OCI-LY3 (cell line): ENCODE measurements at regions not wholly inside any gene's neighbourhood (a gene's known extent, or its start where the extent isn't known, plus 50 kb on each side); places are given as distances from the start of the nearest gene placed in this dataset.

ENCODE experiments used
- H2AFZ ChIP-seq: fragments of 200-600, 300-600 bp; shearing (Covaris generic); 2 replicates; pipeline ENCODE4 v1.6.0; 2014; ENCODE audit warnings: antibody characterized with exemption, low read depth, low read length
- H3K27ac ChIP-seq: fragments of 200-600, 300-600 bp; sonication (generic); 2 replicates; pipeline ENCODE4 v1.5.1; 2014; ENCODE audit warnings: mild to moderate bottlenecking, low read length, moderate library complexity, mixed read lengths
- H3K27me3 ChIP-seq: fragments of 200-600, 300-600 bp; sonication (generic); 2 replicates; pipeline ENCODE4 v1.6.1; 2014; ENCODE audit warnings: low read depth, low read length, mixed read lengths
- H3K36me3 ChIP-seq: fragments of 200-600, 300-600 bp; sonication (generic); replicated peaks from 2 replicates; pipeline ENCODE3; 2014; ENCODE audit warnings: low read depth, low read length, mixed read lengths
- H3K4me1 ChIP-seq: fragments of 300-600, 200-600 bp; sonication (generic); 2 replicates; pipeline ENCODE4 v1.6.1; 2014; ENCODE audit warnings: low read length, mixed read lengths
- H3K4me2 ChIP-seq: fragments of 200-600, 300-600 bp; sonication (generic); 2 replicates; pipeline ENCODE4 v1.6.1; 2014; ENCODE audit warnings: low read length, mixed read lengths
- H3K4me3 ChIP-seq: fragments of 300-600, 200-600 bp; sonication (generic); 2 replicates; pipeline ENCODE4 v1.5.1; 2014; ENCODE audit warnings: antibody characterized with exemption, mild to moderate bottlenecking, low read length, moderate library complexity
- H3K79me2 ChIP-seq: fragments of 300-600, 200-600 bp; shearing (Covaris generic); 2 replicates; pipeline ENCODE4 v1.6.1; 2014; ENCODE audit warnings: mild to moderate bottlenecking, low read length, mixed read lengths
- H3K9ac ChIP-seq: fragments of 300-600, 200-600 bp; shearing (Covaris generic); 2 replicates; pipeline ENCODE4 v1.6.0; 2014; ENCODE audit warnings: mild to moderate bottlenecking, low read length, moderate library complexity
- H3K9me3 ChIP-seq: fragments of 200-600, 300-600 bp; shearing (Covaris generic); 2 replicates; pipeline ENCODE4 v1.6.1; 2014; ENCODE audit warnings: low read length, mixed read lengths; ENCODE audit not compliant: insufficient read depth
- H4K20me1 ChIP-seq: fragments of 200-600, 300-600 bp; sonication (generic); 2 replicates; pipeline ENCODE4 v1.6.1; 2016; ENCODE audit warnings: low read length, mixed read lengths; ENCODE audit not compliant: insufficient read depth
- EZH2phosphoT487 ChIP-seq: fragments of 200-600 bp; shearing (Covaris generic); IDR thresholded peaks from 2 replicates; pipeline ENCODE4 v1.6.1; 2018; ENCODE audit warnings: antibody characterized with exemption, mixed run types, low read depth
- TF ChIP-seq, protein P1 (sequence below): fragments of 200-600, 300-600 bp; sonication (generic); IDR thresholded peaks from 2 replicates; pipeline ENCODE4 v1.5.1; 2014; ENCODE audit warnings: antibody characterized with exemption, low read length, low read depth

DNA sequence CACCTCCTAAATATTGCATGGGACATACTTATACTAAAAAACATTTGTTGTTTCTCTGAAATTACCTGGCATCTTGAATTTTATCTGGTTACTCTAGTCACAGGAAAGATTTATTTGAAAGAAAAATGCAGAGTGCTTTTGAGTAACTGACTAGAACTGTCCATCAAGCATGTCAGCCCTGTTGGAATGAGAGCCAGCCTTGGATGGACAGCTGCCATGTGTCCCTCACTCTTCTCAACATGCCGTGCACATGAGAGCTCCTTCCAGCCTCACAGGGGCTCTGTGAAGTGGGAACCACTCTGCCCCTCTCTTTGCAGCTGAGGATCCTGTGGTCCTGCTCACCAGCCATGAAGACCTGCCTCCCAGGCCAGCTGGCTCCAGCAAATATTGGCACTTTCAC lies 118.3 kb upstream of the SHH start:
- Histone ChIP-seq H3K4me3 (no peak overlapping the region), H2AFZ (no peak overlapping the region), H3K9ac (no peak overlapping the region), H3K4me2 (no peak overlapping the region), H3K27ac (no peak overlapping the region), H3K4me1 (no peaks in the 10 kb centered on the region), H3K36me3 (no peaks in the 10 kb centered on the region), H3K27me3 (peaks cover 4% of the 10 kb centered on the region; the same call in 1 of the 2 replicates), H3K79me2 (no peaks in the 10 kb centered on the region), H3K9me3 (no peaks in the 10 kb centered on the region), H4K20me1 (no peaks in the 10 kb centered on the region)
- TF ChIP-seq, protein P1, sequence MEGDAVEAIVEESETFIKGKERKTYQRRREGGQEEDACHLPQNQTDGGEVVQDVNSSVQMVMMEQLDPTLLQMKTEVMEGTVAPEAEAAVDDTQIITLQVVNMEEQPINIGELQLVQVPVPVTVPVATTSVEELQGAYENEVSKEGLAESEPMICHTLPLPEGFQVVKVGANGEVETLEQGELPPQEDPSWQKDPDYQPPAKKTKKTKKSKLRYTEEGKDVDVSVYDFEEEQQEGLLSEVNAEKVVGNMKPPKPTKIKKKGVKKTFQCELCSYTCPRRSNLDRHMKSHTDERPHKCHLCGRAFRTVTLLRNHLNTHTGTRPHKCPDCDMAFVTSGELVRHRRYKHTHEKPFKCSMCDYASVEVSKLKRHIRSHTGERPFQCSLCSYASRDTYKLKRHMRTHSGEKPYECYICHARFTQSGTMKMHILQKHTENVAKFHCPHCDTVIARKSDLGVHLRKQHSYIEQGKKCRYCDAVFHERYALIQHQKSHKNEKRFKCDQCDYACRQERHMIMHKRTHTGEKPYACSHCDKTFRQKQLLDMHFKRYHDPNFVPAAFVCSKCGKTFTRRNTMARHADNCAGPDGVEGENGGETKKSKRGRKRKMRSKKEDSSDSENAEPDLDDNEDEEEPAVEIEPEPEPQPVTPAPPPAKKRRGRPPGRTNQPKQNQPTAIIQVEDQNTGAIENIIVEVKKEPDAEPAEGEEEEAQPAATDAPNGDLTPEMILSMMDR: no peak
- no peak for TF ChIP-seq EZH2phosphoT487

DNA sequence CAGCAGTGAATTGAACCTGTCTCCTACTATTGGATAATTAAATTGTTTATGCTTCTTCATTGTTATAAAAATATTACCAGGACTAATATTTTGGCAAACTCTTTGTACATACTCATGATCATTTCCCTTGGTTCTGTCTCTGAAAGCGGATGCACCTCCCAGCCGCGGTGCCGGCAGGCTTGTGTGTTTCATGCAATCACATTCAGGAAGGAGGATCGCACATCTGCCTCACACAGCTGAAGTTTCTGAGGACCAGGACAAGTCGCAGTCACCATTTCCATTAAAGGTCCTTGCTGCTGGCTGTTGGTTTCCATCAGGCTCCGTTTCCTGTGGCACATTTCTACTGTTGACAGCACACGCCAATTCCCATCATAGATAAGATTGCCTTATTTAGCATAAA lies 117.8 kb upstream of the SHH start:
- Histone ChIP-seq H4K20me1 (no peaks in the 10 kb centered on the region), H3K9me3 (no peaks in the 10 kb centered on the region), H3K27me3 (peaks cover 4% of the 10 kb centered on the region; the same call in 1 of the 2 replicates), H3K4me2 (no peak overlapping the region), H3K27ac (no peak overlapping the region), H3K4me3 (no peak overlapping the region), H3K79me2 (no peaks in the 10 kb centered on the region), H3K9ac (no peak overlapping the region), H3K36me3 (no peaks in the 10 kb centered on the region), H3K4me1 (no peaks in the 10 kb centered on the region), H2AFZ (no peak overlapping the region)
- TF ChIP-seq, protein P1: no peak
- no peak for TF ChIP-seq EZH2phosphoT487

GRCh38 chr7:155928583-155928982 lies 116.3 kb upstream of the SHH start:
- Histone ChIP-seq H3K27ac (no peak overlapping the region), H3K79me2 (no peaks in the 10 kb centered on the region), H4K20me1 (no peaks in the 10 kb centered on the region), H3K36me3 (no peaks in the 10 kb centered on the region), H2AFZ (no peak overlapping the region), H3K4me2 (no peak overlapping the region), H3K4me3 (no peak overlapping the region), H3K9me3 (no peaks in the 10 kb centered on the region), H3K9ac (no peak overlapping the region), H3K4me1 (no peaks in the 10 kb centered on the region), H3K27me3 (peaks cover 4% of the 10 kb centered on the region; the same call in 1 of the 2 replicates)
- no peak for TF ChIP-seq EZH2phosphoT487
- TF ChIP-seq, protein P1: no peak

DNA sequence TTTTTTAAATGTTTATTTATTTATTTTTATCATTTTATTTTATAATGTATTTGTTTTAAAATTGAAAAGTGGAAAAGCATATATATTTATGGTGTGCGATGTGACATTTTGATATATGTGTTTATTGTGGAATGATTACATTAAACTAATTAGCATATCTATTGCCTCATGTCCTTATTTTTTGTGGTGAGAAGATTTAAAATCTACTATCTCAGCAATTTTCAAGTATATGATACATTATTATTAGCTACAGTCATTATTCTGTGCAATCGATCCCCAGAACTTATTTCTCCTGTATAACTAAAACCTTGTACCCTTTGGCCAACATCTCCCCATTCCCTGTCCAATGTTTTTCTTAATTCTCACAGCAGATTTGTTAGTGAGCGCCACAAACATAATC lies 115.6 kb upstream of the SHH start:
- no peak for TF ChIP-seq EZH2phosphoT487
- TF ChIP-seq, protein P1: no peak
- Histone ChIP-seq H3K79me2 (no peaks in the 10 kb centered on the region), H3K27me3 (peaks cover 4% of the 10 kb centered on the region; the same call in 1 of the 2 replicates), H3K4me2 (no peak overlapping the region), H3K27ac (no peak overlapping the region), H4K20me1 (no peaks in the 10 kb centered on the region), H3K36me3 (no peaks in the 10 kb centered on the region), H3K9me3 (no peaks in the 10 kb centered on the region), H3K4me1 (no peaks in the 10 kb centered on the region), H3K4me3 (no peak overlapping the region), H3K9ac (no peak overlapping the region), H2AFZ (no peak overlapping the region)
